Fibroblast of lung (primary cell): ENCODE measurements at regions not wholly inside any gene's neighbourhood (a gene's known extent, or its start where the extent isn't known, plus 50 kb on each side); places are given as distances from the start of the nearest gene placed in this dataset.

Experiments
- DNase-seq, 2 donors: peaks; one replicate each; pipeline versions ENCODE4 v3.0.0 to v3.0.0-alpha.2; 2010; ENCODE audit warnings: low read depth in 2 of 2
- H2AFZ ChIP-seq: 2 replicates; pipeline ENCODE4 v1.5.1; 2012; ENCODE audit warnings: low read length, control low read depth, inconsistent platforms
- H3K27ac ChIP-seq: 2 replicates; pipeline ENCODE4 v1.5.1; 2011; ENCODE audit warnings: low read length, control low read depth; ENCODE audit not compliant: insufficient read depth
- H3K27me3 ChIP-seq: 2 replicates; pipeline ENCODE4 v1.5.1; 2011; ENCODE audit warnings: mild to moderate bottlenecking, low read length; ENCODE audit not compliant: control insufficient read depth, insufficient read depth
- H3K36me3 ChIP-seq: 2 replicates; pipeline ENCODE4 v1.5.1; 2011; ENCODE audit warnings: low read length; ENCODE audit not compliant: control insufficient read depth, insufficient read depth
- H3K4me1 ChIP-seq: 2 replicates; pipeline ENCODE4 v1.5.1; 2011; ENCODE audit warnings: low read length; ENCODE audit not compliant: control insufficient read depth, insufficient read depth; ENCODE audit errors: extremely low read depth
- H3K4me2 ChIP-seq: 2 replicates; pipeline ENCODE4 v1.5.1; 2011; ENCODE audit warnings: low read length, control low read depth; ENCODE audit not compliant: insufficient read depth; ENCODE audit errors: extremely low read depth
- H3K4me3 ChIP-seq, 4 experiments: fragments of 200-600 bp in 1 of 4; sonication (generic) in 1 of 4; replicated peaks in 1 of 4; 2 replicates each; pipeline ENCODE4 v1.5.1; 2011 to 2016; ENCODE audit warnings: low read length in 4 of 4, low read depth in 3 of 4, mild to moderate bottlenecking in 3 of 4, control low read depth in 2 of 4, inconsistent platforms in 1 of 4, mixed read lengths in 1 of 4; ENCODE audit not compliant: insufficient read depth in 1 of 4; ENCODE audit errors: control extremely low read depth in 1 of 4
- H3K79me2 ChIP-seq: 2 replicates; pipeline ENCODE4 v1.5.1; 2012; ENCODE audit warnings: mild to moderate bottlenecking, low read length, inconsistent platforms; ENCODE audit not compliant: control insufficient read depth, insufficient read depth
- H3K9ac ChIP-seq: 2 replicates; pipeline ENCODE4 v1.5.1; 2011; ENCODE audit warnings: mild to moderate bottlenecking, low read length, control low read depth; ENCODE audit not compliant: insufficient read depth
- H3K9me3 ChIP-seq: 2 replicates; pipeline ENCODE4 v1.5.1; 2012; ENCODE audit warnings: low read depth, low read length; ENCODE audit not compliant: control insufficient read depth, insufficient read depth
- H4K20me1 ChIP-seq: 2 replicates; pipeline ENCODE4 v1.5.1; 2011; ENCODE audit warnings: low read length; ENCODE audit not compliant: control insufficient read depth, insufficient read depth; ENCODE audit errors: extremely low read depth
- EZH2 ChIP-seq: IDR thresholded peaks from 2 replicates; pipeline ENCODE4 v1.5.1; 2012; ENCODE audit warnings: low read length, control low read depth, mild to moderate bottlenecking; ENCODE audit errors: missing control alignments
- TF ChIP-seq, protein P1 (sequence below), 2 donors: IDR thresholded peaks in 1 of 2; conservative IDR thresholded peaks in 1 of 2; 1 replicate in 1 of 2; 2 replicates in 1 of 2; pipeline ENCODE4 v1.5.1; 2011 to 2012; ENCODE audit warnings: low read length in 2 of 2, control low read depth in 1 of 2, inconsistent platforms in 1 of 2, low read depth in 1 of 2, mild to moderate bottlenecking in 1 of 2

DNA sequence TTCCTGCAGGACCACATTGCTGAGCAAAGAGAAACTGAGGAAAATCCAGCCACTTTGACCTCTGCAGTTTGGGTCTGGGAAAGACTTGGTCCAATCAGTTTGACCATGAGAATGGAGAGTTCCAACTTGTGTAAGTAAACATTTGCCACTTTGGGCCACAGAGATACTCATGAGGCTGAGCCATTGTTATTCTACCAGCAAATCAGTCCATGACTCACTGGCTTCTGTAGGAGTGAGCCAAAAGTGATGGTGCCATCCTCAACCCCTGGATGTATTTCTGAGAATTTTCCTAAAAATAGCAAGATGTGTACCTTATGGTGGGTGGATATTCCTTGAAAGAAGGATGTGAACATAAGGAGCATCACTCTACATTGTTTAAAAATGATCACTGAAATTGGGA, 192.9 kb upstream of the OR4E1 start:
- no peaks in the 10 kb centered on the region for H3K36me3 ChIP-seq
- H4K20me1 ChIP-seq: no peaks in the 10 kb centered on the region
- no peak overlapping the region for H3K27ac ChIP-seq
- H3K9ac ChIP-seq: no peak overlapping the region
- no peak for DNase-seq
- H3K9me3 ChIP-seq: no peaks in the 10 kb centered on the region
- H3K27me3 ChIP-seq: no peaks in the 10 kb centered on the region
- no peaks in the 10 kb centered on the region for H3K79me2 ChIP-seq
- H3K4me2 ChIP-seq: no peak overlapping the region
- TF ChIP-seq EZH2: no peak
- TF ChIP-seq, protein P1, sequence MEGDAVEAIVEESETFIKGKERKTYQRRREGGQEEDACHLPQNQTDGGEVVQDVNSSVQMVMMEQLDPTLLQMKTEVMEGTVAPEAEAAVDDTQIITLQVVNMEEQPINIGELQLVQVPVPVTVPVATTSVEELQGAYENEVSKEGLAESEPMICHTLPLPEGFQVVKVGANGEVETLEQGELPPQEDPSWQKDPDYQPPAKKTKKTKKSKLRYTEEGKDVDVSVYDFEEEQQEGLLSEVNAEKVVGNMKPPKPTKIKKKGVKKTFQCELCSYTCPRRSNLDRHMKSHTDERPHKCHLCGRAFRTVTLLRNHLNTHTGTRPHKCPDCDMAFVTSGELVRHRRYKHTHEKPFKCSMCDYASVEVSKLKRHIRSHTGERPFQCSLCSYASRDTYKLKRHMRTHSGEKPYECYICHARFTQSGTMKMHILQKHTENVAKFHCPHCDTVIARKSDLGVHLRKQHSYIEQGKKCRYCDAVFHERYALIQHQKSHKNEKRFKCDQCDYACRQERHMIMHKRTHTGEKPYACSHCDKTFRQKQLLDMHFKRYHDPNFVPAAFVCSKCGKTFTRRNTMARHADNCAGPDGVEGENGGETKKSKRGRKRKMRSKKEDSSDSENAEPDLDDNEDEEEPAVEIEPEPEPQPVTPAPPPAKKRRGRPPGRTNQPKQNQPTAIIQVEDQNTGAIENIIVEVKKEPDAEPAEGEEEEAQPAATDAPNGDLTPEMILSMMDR (conservative IDR thresholded peaks at IDR 0.05 in 1 of 2, IDR thresholded peaks at IDR 0.05 in 1 of 2; ENCODE audit: low read depth in 1 of 2, low read length in 2 of 2): no peak
- H3K4me3 ChIP-seq: no peak overlapping the region
- no peak overlapping the region for H2AFZ ChIP-seq
- H3K4me1 ChIP-seq: no peaks in the 10 kb centered on the region

DNA sequence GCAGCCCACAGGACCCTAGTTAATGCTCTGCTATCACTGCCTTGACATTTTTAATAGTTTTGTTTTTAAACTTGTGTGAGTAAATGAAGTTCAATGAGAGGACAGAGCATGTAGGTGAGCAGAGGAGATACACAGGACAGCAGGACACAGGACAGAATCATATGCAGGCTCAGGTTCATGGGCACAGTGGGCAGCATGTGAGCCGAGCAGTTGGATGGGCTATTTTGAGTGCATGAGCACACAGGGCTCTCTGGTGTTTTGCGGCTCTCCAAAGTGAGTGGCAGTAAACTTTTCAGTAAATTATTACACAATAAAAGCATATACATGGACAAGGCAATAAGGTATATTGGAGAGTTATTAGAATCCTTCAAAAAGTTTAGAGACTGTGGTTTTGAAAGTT, 189.7 kb upstream of the OR4E1 start:
- Histone ChIP-seq H3K9me3 (no peaks in the 10 kb centered on the region), H3K4me1 (no peaks in the 10 kb centered on the region), H3K27me3 (no peaks in the 10 kb centered on the region), H3K36me3 (no peaks in the 10 kb centered on the region), H3K4me2 (no peak overlapping the region), H3K9ac (no peak overlapping the region), H3K4me3 (no peak overlapping the region), H2AFZ (no peak overlapping the region), H3K79me2 (no peaks in the 10 kb centered on the region), H3K27ac (no peak overlapping the region), H4K20me1 (no peaks in the 10 kb centered on the region)
- no peak for TF ChIP-seq EZH2
- TF ChIP-seq, protein P1 (conservative IDR thresholded peaks at IDR 0.05 in 1 of 2, IDR thresholded peaks at IDR 0.05 in 1 of 2; ENCODE audit: low read depth in 1 of 2, low read length in 2 of 2): no peak
- DNase-seq: no peak

DNA sequence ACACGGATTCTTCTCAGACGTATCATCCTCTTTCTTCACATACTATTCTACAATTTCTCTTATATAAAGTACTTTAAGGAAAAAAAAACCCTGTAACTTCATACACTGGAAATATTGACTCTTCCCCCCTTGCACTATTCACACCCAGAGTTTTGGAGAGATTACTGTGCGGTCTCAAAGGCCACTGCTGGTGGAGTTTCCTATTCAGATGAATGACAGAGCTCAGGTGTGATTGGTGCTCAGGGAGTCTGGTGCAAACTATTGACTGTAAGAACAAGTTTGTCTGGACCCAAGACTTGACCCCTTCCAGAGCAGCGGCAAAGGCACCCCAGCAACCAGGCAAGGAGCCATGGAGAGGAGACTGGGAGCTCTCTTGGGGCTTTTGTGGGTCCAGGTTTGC, 187.5 kb upstream of the OR4E1 start:
- Histone ChIP-seq H2AFZ (no peak overlapping the region), H3K4me1 (no peaks in the 10 kb centered on the region), H3K36me3 (no peaks in the 10 kb centered on the region), H3K4me2 (no peak overlapping the region), H3K9me3 (no peaks in the 10 kb centered on the region), H4K20me1 (no peaks in the 10 kb centered on the region), H3K9ac (no peak overlapping the region), H3K27me3 (no peaks in the 10 kb centered on the region), H3K27ac (no peak overlapping the region), H3K4me3 (no peak overlapping the region), H3K79me2 (no peaks in the 10 kb centered on the region)
- no peak for DNase-seq
- TF ChIP-seq EZH2: no peak
- TF ChIP-seq, protein P1 (conservative IDR thresholded peaks at IDR 0.05 in 1 of 2, IDR thresholded peaks at IDR 0.05 in 1 of 2; ENCODE audit: low read depth in 1 of 2, low read length in 2 of 2): no peak
